NCI-H510A treated with DMSO at 0.1 percent for 48 hours (cell line): ENCODE measurements at regions not wholly inside any gene's neighbourhood (a gene's known extent, or its start where the extent isn't known, plus 50 kb on each side); places are given as distances from the start of the nearest gene placed in this dataset.

Experiments used
- DNase-seq: peaks from one replicate; lab custom pipeline; 2025; lab: John Stamatoyannopoulos, UW

DNA sequence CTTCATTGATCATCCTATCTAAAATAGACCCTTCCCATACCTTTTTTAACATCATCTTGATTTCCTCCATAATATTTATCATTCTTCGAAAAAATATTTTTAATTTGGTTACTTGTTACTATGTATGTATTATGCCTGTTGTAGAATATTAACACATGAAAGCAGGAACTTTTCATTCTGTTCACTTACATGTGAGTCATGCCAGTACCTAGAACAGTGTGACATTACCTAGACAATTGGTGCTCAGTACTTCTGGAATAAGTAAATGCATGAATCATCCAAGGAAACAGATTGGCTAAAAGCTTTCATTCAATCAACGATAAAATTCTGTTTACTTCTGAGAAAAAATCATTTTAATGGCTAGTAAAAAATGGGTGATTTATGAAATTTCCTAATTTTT lies 76.4 kb downstream of the CXXC4 start:
- DNase-seq, result no peak

DNA sequence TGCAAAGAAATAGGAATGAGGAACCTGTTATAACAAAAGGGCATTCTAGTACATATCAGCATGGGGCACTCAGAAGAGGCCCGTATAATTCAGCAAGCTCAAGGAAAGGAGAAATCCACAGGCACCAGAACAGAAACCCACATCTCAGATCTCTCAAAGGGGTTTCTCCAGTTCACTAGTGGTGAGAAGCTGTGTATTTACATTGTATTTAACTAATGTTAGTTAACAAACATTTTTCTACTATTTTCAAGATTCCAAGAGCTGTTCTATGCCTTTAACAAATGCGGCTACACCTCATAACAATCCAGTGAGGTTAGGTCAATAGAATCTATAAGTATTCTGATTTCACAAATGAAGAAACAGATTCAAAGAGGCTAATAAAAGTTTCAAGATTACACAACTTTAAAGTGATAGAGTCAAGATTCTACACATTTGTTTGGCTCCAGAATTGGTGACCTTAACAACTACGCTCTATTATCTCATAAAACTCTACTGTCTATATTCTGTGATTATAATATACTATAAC lies 77.3 kb downstream of the CXXC4 start:
- no peak for DNase-seq

DNA sequence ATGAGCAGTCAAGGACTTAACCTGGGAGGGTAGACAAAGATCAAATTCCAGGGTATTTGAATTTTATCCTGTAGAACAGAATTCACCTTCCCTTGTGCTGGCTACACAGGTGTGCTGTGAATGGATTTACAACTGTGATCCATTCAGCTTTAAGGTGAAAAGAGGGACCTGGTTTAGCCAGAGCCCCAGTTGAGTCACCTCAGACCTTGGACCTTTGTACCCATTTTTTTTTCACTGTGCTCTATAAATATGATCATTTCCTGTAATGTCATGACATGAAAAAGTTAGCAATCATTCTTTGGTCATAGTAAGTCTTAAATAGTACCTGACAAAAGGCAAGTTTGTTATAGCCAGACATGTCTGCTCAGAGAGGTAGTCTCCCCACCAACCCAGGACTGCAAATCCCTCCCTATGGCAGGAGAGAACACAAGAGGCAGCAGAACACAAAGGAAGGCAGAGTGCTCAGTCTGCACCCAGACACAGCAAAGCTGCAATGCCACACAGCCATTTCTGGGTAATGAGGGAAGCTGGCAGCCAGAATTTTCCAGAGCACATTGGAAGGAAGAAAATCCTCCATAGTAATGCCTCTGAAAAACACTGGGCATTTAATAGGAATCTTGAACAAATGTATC lies 77.9 kb downstream of the CXXC4 start:
- no peak for DNase-seq

DNA sequence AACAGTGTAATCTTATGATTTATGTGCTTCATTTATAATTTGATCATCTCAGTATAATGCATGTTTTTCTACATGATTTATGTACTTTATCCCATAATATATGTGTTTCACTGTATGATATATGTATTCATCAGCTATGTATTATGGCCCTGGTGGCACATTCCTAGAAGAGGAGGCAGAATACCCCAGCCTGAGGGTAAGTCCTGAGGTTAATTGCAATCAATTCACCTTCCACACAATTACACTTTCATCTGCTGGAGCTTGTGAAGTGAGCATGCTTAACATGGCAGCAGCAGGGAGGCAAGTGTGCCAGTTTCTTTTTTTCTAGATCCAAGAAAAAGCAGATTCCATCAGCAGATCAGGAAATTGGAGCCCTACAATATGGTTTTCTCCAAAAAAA lies 81.2 kb downstream of the CXXC4 start:
- no peak for DNase-seq

DNA sequence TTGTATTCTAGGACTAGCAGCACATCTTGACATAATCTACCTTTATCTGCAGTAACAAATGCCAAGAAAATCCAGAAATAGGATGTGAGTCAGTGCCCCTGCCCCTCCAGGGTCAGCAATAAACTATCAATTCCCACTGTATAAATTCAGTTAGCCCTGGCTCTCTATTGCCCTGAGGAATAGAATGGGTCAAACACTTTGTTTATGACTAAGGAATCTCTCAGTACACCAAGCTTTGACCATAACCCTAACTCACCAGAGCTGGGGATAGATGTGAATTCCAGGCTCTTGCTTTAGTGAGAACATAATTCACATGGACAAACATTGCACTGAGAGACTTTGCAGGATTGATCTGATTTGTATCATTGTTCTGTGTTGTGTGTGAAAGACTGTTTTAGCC lies 82.3 kb downstream of the CXXC4 start:
- DNase-seq, result no peak

DNA sequence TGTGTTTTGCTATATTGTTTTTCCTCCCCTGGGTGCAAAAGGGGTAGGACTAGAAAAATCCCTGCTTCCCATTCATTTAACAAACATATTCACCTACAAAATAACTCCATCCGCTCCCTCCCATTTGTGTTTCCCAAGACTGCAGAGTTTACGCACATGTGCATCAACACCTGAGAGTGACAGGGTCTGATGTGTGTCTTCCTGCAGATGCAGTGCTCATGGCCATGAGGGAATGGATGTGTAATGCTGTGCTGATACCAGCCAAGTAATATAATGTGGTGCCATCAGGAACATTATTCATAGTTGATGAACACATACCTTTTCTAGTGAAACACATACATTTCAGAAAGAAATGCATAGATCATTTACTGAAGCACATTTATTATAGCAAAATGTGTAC lies 83.2 kb downstream of the CXXC4 start:
- no peak for DNase-seq

GRCh38 chr4:104408878-104409277 lies 85.8 kb downstream of the CXXC4 start:
- no peak for DNase-seq

DNA sequence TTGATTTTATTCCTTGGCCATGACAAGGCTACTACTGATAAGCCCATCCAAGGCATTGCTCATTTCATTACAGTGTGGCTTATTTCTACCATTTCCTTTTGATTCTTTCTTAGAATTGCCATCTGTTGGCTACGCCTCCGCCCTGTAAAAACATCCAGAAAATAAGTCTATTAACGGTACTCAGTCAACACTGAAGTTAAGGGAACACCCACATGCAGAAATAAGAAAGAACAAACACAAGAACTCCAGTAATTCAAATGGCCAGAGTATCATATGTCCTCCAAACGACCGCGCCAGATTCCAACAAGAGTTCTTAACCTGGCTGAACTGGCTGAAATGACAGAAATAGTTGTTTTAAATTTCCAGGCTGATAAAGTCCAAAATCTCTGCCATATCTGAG lies 90.3 kb downstream of the CXXC4 start:
- no peak for DNase-seq

- DNase-seq, result no peak
These were observed 99.5 kb downstream of the CXXC4 start for GRCh38 chr4:104395168-104395614.

GRCh38 chr4:104394406-104395167 lies 100.1 kb downstream of the CXXC4 start:
- peak; percentile 55 for DNase-seq

- no peak for DNase-seq
These were observed 100.9 kb downstream of the CXXC4 start for GRCh38 chr4:104393655-104394324.

GRCh38 chr4:104385713-104386112 lies 109.0 kb downstream of the CXXC4 start:
- DNase-seq, result no peak

- DNase-seq, result no peak
These were observed 111.7 kb downstream of the CXXC4 start for GRCh38 chr4:104382961-104383360.

DNA sequence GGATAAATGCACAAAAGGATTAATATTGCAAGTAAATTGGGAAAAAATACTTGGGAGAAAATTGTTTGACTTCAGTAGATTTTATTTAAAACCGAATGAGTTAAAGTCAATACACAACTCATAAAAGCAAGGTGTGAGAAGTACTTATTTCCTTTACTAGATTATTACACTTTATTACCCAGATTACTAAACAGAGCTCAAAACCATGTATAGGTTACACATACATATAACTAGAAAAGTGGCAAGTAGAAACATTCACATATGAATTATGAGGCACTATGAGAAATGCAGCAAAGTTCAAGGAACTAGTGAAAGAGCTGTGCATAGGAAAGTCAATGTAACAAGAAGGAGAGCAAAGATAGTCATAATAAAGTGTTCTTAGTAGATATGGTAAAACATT lies 113.0 kb downstream of the CXXC4 start:
- no peak for DNase-seq

DNA sequence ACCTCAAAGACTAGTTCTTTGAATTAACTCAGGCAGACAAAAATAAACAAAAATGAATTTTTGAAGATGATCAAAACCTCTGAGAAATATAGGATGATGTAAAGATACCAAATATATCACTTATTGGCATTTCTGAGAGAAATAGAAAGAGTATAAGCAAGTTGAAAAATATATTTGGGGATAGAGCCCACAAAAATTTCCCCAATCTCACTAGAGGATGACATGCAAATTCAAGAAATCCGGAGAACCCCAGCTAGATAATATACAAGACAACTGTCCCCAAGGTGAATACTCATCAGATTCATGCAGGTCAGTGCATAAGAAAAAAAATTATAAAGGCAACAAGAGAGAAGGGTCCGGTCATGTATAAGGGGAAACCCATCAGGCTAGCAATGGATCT lies 129.1 kb downstream of the CXXC4 start:
- DNase-seq, result no peak

- DNase-seq, result no peak
These were observed 141.2 kb downstream of the CXXC4 start for GRCh38 chr4:104353481-104353880.

DNA sequence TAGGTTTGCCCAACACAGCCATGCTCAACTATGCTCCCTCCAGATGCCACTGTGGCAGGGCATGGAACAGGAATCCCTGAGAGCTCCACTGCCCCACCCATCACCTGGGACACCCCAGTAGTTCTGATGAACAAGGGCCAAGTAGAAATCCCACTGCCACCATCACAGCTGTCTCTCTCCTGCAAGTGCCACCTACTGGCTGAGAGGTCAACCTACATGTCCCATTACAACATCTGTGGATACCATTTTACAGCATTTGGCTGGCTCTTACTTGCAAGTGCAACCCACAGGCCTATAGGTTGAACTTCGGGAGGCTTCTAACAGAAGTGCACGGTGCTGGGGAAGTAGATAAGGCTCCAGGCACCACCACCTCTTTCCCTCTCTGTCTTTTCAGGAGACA lies 142.5 kb downstream of the CXXC4 start:
- DNase-seq, result no peak

DNA sequence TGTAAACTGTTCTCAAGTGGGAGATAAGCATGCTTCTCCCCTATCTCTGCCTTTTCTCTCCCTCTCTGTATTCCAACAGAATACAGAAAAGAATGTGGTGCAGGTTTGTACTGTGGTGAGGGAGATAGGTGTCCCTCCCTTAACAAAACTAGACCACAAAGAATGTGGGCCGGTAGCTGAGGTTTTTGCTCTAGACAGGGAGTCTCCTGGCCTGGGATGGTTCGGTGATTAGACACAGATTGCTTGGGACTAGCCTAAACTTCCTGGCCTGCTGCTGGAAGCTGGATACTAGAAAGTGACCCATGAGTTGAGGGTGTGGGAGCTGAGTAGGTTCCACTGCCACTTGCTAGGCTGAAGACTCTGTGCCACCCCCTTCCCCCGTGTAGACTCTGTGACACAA lies 143.0 kb downstream of the CXXC4 start:
- no peak for DNase-seq

DNA sequence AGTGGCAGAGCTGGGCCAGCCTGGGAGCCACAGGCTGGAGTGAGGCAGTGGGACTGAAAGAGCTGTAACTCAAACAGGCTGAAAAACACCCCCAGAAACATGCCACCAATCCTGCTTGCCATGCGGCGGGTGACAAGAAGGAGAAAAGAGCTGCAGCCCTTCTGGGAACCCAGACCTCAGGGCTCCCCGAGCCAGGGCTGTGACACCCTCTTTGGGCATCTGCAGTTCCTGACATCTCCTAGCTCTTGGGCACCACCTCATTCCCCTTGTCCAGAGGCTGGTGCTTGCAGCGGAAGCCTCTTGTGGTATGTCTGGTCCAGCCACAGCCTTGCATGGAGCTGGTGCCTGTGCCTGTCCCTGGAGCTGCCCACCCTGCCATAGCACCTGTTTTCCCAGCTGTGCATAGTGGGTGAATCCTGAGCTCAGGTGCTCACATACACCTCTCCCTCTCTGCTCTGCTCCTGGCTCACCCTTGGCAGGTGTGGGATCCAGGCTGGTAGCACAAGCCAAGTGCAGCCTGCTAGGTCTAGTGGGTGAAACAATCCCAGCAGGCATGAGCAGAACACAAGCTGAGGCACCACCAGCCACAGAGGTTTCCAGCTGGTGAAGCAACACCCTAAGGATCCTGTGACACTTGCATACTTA lies 149.0 kb downstream of the CXXC4 start:
- no peak for DNase-seq

DNA sequence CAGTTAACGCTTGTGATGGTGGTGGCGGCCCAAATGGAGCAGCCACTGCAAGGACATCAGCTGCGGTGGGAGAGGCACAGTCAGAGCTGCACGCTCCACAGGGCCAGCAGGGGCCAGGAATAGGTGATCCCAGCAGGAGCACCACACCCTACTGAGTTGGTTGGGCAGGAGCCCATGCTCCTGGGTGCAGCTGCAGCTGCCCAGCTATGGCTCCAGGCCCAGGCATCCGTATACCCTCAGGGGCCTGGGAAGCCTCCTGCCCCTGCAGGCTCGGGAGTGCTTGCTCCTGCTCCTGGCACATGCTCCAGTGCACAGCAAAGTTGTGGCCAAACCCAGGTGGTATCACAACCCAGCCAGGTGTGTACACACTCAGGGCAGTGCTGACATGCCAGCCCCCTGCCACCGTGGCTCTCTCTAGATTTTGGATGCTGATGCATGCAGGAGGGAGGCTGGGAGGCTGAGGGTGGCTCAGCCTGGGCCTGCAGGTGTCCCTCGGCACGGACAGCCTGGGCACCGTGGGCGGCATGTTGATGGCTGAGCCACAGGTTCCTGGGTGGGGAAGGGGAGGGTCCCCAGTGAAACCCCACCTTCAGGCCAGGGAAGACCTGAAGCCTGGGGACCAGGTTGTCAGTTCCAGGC lies 150.2 kb downstream of the CXXC4 start:
- DNase-seq, result no peak

DNA sequence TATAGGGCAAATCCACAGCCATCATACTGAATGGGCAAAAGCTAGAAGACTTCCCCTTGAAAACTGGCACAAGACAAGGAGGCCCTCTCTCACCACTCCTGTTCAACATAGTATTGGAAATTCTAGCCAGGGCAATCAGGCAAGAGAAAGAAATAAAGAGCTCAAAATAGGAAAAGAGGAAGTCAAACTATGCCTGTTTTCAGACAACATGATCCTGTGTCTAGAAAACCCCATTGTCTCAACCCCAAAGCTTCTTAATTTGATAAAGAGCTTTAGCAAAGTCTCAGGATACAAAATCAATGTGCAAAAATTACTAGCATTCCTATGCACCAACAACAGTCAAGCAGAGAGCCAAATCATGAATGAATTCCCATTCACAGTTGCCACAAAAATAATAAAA lies 160.3 kb downstream of the CXXC4 start:
- no peak for DNase-seq
